GM23338 (cell line): ENCODE measurements at regions not wholly inside any gene's neighbourhood (a gene's known extent, or its start where the extent isn't known, plus 50 kb on each side); places are given as distances from the start of the nearest gene placed in this dataset.

ENCODE experiments used
- ATAC-seq: fragments of 200-7000 bp; cut with Tn5 transposase; 3 replicates; pipeline ENCODE4 v1.9.1; 2020
- DNase-seq: peaks from one replicate; pipeline ENCODE4 v3.0.0-alpha.2; 2015; ENCODE audit warnings: low spot score
- H2AFZ ChIP-seq: fragments of 200-600 bp; sonication (generic); 2 replicates; pipeline ENCODE4 v1.8.0; 2016; ENCODE audit warnings: antibody characterized with exemption, mild to moderate bottlenecking, moderate library complexity
- H3F3A ChIP-seq: fragments of 200-600 bp; sonication (generic); replicated peaks from 2 replicates; pipeline ENCODE4 v1.8.0; 2017; ENCODE audit warnings: antibody characterized with exemption, mixed run types, low read depth
- H3K27ac ChIP-seq: fragments of 200-600 bp; sonication (generic); 2 replicates; pipeline ENCODE4 v1.6.1; 2016; ENCODE audit warnings: low read depth
- H3K27me3 ChIP-seq: fragments of 200-600 bp; sonication (generic); 2 replicates; pipeline ENCODE4 v1.8.0; 2016; ENCODE audit warnings: mild to moderate bottlenecking, mixed run types, moderate library complexity; ENCODE audit not compliant: insufficient read depth
- H3K36me3 ChIP-seq: fragments of 200-600 bp; sonication (generic); 2 replicates; pipeline ENCODE4 v1.8.0; 2016; ENCODE audit warnings: mild to moderate bottlenecking; ENCODE audit not compliant: insufficient read depth
- H3K4me1 ChIP-seq: fragments of 200-600 bp; sonication (generic); 2 replicates; pipeline ENCODE4 v1.8.0; 2016; ENCODE audit warnings: mild to moderate bottlenecking, moderate library complexity; ENCODE audit not compliant: insufficient read depth
- H3K4me2 ChIP-seq: fragments of 200-600 bp; sonication (generic); 2 replicates; pipeline ENCODE4 v1.7.1; 2017; ENCODE audit warnings: mixed run types
- H3K4me3 ChIP-seq: fragments of 200-600 bp; sonication (generic); 2 replicates; pipeline ENCODE4 v1.6.1; 2016; ENCODE audit warnings: mixed run types
- H3K79me2 ChIP-seq: fragments of 200-600 bp; sonication (generic); replicated peaks from 2 replicates; pipeline ENCODE4 v1.8.0; 2017; ENCODE audit warnings: mild to moderate bottlenecking; ENCODE audit not compliant: insufficient read depth
- H3K9me2 ChIP-seq: fragments of 200-600 bp; sonication (generic); 2 replicates; pipeline ENCODE4 v1.8.0; 2017; ENCODE audit not compliant: insufficient read depth
- H4K20me1 ChIP-seq: fragments of 200-600 bp; sonication (generic); replicated peaks from 2 replicates; pipeline ENCODE4 v1.8.0; 2017; ENCODE audit warnings: mild to moderate bottlenecking; ENCODE audit not compliant: insufficient read depth
- H3K27ac Mint-ChIP-seq: 2 replicates; pipeline ENCODE4 v1.8.0; 2020; ENCODE audit warnings: inconsistent platforms, mild to moderate bottlenecking, moderate library complexity, mixed read lengths
- H3K27me3 Mint-ChIP-seq: 3 replicates; pipeline ENCODE4 v1.8.0; 2022; ENCODE audit warnings: low read depth, mild to moderate bottlenecking, moderate library complexity, mixed read lengths, inconsistent platforms; ENCODE audit not compliant: insufficient read depth, poor library complexity
- H3K36me3 Mint-ChIP-seq: 3 replicates; pipeline ENCODE4 v1.8.0; 2021; ENCODE audit warnings: low read depth, mild to moderate bottlenecking, inconsistent platforms, moderate library complexity, mixed read lengths
- H3K4me1 Mint-ChIP-seq: 3 replicates; pipeline ENCODE4 v1.8.0; 2020; ENCODE audit warnings: mild to moderate bottlenecking, inconsistent platforms, mixed read lengths
- H3K4me3 Mint-ChIP-seq: 3 replicates; pipeline ENCODE4 v1.8.0; 2021; ENCODE audit warnings: moderate library complexity, mild to moderate bottlenecking, inconsistent platforms, mixed read lengths
- H3K9me3 Mint-ChIP-seq: 3 replicates; pipeline ENCODE4 v1.8.0; 2020; ENCODE audit warnings: moderate library complexity, mild to moderate bottlenecking, inconsistent platforms, mixed read lengths
- CREB1 ChIP-seq: fragments of 250-450 bp; sonication (Bioruptor Pico); IDR thresholded peaks from 2 replicates; pipeline ENCODE4 v1.5.0; 2020; ENCODE audit warnings: low read depth, mild to moderate bottlenecking, moderate library complexity
- EZH2 ChIP-seq: fragments of 200-600 bp; sonication (generic); IDR thresholded peaks from one replicate; pipeline ENCODE4 v1.8.0; 2017; ENCODE audit warnings: antibody characterized with exemption, mild to moderate bottlenecking, low read depth; ENCODE audit not compliant: unreplicated experiment
- EZH2phosphoT487 ChIP-seq: fragments of 200-600 bp; sonication (generic); IDR thresholded peaks from one replicate; pipeline ENCODE4 v1.8.1; 2018; ENCODE audit warnings: antibody characterized with exemption; ENCODE audit not compliant: unreplicated experiment
- JUNB ChIP-seq: IDR thresholded peaks from one replicate; pipeline ENCODE4 v1.6.1; 2016; ENCODE audit warnings: antibody characterized with exemption; ENCODE audit not compliant: unreplicated experiment
- NANOG ChIP-seq: IDR thresholded peaks from 2 replicates; pipeline ENCODE4 v1.6.1; 2016; ENCODE audit warnings: antibody characterized with exemption, borderline replicate concordance
- POLR2AphosphoS5 ChIP-seq: IDR thresholded peaks from 2 replicates; pipeline ENCODE4 v1.6.1; 2016; ENCODE audit warnings: antibody characterized with exemption, low read depth
- ZNF114 ChIP-seq: fragments of 250-450 bp; sonication (Bioruptor Pico); IDR thresholded peaks from 2 replicates; pipeline ENCODE4 v1.5.0; 2020; ENCODE audit warnings: mild to moderate bottlenecking, moderate library complexity
- ZNF331 ChIP-seq: fragments of 250-450 bp; sonication (Bioruptor Pico); IDR thresholded peaks from 2 replicates; pipeline ENCODE4 v1.5.0; 2020; ENCODE audit warnings: low read depth, mild to moderate bottlenecking, moderate library complexity
- TF ChIP-seq, protein P1 (sequence below): IDR thresholded peaks from one replicate; pipeline ENCODE4 v1.6.1; 2018; ENCODE audit warnings: antibody characterized with exemption; ENCODE audit not compliant: unreplicated experiment
- TF ChIP-seq, protein P2 (sequence below): fragments of 250-450 bp; sonication (Bioruptor Pico); IDR thresholded peaks from 2 replicates; pipeline ENCODE4 v1.5.0; 2020; ENCODE audit warnings: mild to moderate bottlenecking, moderate library complexity
- TF ChIP-seq, protein P3 (sequence below): IDR thresholded peaks from 2 replicates; pipeline ENCODE4 v1.6.1; 2016; ENCODE audit warnings: antibody characterized with exemption

DNA sequence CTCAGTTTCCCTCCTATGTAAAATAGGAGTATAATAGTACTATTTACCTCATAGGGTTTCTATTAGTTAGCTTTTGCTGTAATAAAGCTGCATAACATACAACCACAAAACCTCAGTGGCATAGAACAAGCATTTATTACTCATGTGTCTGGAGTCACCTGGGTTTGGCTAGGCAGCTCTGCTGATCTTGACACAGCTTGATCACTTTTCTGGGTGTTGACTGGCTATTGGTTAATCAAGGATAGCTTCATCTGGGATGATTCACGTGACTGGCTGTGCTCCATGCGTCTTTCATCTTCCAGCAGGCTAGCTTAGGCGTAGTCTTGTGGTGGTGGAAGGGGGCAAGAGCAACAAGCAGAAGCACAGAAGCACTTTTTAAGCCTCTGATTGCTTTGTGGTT lies 112.6 kb downstream of the SQOR start:
- no peaks in the 10 kb centered on the region for H3K79me2 ChIP-seq
- no peak overlapping the region for H3K27ac ChIP-seq
- H3K4me2 ChIP-seq: no peak overlapping the region
- H3K4me1 Mint-ChIP-seq: peaks cover 7% of the 10 kb centered on the region
- ATAC-seq (no peak), DNase-seq (no peak)
- H3K36me3 Mint-ChIP-seq: peaks cover 5% of the 10 kb centered on the region; the same call in 1 of the 3 replicates
- H3K4me3 ChIP-seq: no peak overlapping the region
- H3K36me3 ChIP-seq: no peaks in the 10 kb centered on the region
- H2AFZ ChIP-seq: no peak overlapping the region; the same call in 1 of the 2 replicates
- peaks cover 21% of the 10 kb centered on the region for H3K4me1 ChIP-seq
- no peaks in the 10 kb centered on the region for H4K20me1 ChIP-seq
- no peak overlapping the region for H3K4me3 Mint-ChIP-seq
- H3K9me2 ChIP-seq: no peaks in the 10 kb centered on the region
- H3K27me3 ChIP-seq: no peaks in the 10 kb centered on the region
- H3F3A ChIP-seq: no peaks in the 10 kb centered on the region
- peaks cover 76% of the 10 kb centered on the region for H3K9me3 Mint-ChIP-seq
- no peak for TF ChIP-seq CREB1 (CRISPR knock-in tag)
- peaks cover 3% of the 10 kb centered on the region for H3K27me3 Mint-ChIP-seq
- H3K27ac Mint-ChIP-seq: no peak overlapping the region

DNA sequence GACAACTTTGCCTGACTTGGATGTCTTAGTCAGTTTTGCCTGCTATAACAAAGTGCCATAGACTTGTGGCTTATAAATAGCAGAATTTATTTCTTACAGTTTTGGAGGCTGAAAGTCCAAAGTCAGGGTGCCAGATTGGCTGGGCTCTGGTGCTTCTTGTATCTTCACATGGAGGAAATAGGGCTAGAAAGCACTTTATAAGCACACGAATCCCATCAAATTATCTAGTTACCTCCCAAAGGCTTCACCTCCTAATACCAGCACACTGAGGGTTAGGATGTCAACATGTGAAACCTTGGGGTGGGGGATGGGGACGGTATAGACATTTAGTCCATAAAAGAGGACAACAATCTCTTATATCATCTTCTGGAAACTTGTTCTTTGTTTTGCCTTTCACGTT lies 116.8 kb downstream of the SQOR start:
- no peaks in the 10 kb centered on the region for H3K79me2 ChIP-seq
- H3K9me2 ChIP-seq: no peaks in the 10 kb centered on the region
- no peak for DNase-seq
- H3K4me1 ChIP-seq: 0 out of 2 replicates have a peak, but pooled peaks cover 6% of the 10 kb centered on the region
- H3K4me2 ChIP-seq: no peak overlapping the region
- peaks cover 3% of the 10 kb centered on the region for H3K27me3 Mint-ChIP-seq
- no peak overlapping the region for H3K27ac ChIP-seq
- H3F3A ChIP-seq: no peaks in the 10 kb centered on the region
- H3K4me3 Mint-ChIP-seq: no peak overlapping the region
- no peaks in the 10 kb centered on the region for H3K4me1 Mint-ChIP-seq
- no peaks in the 10 kb centered on the region; the same call in 2 of the 3 replicates for H3K36me3 Mint-ChIP-seq
- H3K27ac Mint-ChIP-seq: no peak overlapping the region
- H3K4me3 ChIP-seq: no peak overlapping the region
- H3K27me3 ChIP-seq: no peaks in the 10 kb centered on the region
- peaks cover 78% of the 10 kb centered on the region for H3K9me3 Mint-ChIP-seq
- no peak for TF ChIP-seq ZNF331 (CRISPR knock-in tag)
- TF ChIP-seq EZH2: no peak
- TF ChIP-seq, protein P1, sequence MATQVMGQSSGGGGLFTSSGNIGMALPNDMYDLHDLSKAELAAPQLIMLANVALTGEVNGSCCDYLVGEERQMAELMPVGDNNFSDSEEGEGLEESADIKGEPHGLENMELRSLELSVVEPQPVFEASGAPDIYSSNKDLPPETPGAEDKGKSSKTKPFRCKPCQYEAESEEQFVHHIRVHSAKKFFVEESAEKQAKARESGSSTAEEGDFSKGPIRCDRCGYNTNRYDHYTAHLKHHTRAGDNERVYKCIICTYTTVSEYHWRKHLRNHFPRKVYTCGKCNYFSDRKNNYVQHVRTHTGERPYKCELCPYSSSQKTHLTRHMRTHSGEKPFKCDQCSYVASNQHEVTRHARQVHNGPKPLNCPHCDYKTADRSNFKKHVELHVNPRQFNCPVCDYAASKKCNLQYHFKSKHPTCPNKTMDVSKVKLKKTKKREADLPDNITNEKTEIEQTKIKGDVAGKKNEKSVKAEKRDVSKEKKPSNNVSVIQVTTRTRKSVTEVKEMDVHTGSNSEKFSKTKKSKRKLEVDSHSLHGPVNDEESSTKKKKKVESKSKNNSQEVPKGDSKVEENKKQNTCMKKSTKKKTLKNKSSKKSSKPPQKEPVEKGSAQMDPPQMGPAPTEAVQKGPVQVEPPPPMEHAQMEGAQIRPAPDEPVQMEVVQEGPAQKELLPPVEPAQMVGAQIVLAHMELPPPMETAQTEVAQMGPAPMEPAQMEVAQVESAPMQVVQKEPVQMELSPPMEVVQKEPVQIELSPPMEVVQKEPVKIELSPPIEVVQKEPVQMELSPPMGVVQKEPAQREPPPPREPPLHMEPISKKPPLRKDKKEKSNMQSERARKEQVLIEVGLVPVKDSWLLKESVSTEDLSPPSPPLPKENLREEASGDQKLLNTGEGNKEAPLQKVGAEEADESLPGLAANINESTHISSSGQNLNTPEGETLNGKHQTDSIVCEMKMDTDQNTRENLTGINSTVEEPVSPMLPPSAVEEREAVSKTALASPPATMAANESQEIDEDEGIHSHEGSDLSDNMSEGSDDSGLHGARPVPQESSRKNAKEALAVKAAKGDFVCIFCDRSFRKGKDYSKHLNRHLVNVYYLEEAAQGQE: no peak
- no peak for TF ChIP-seq JUNB
- TF ChIP-seq, protein P2, sequence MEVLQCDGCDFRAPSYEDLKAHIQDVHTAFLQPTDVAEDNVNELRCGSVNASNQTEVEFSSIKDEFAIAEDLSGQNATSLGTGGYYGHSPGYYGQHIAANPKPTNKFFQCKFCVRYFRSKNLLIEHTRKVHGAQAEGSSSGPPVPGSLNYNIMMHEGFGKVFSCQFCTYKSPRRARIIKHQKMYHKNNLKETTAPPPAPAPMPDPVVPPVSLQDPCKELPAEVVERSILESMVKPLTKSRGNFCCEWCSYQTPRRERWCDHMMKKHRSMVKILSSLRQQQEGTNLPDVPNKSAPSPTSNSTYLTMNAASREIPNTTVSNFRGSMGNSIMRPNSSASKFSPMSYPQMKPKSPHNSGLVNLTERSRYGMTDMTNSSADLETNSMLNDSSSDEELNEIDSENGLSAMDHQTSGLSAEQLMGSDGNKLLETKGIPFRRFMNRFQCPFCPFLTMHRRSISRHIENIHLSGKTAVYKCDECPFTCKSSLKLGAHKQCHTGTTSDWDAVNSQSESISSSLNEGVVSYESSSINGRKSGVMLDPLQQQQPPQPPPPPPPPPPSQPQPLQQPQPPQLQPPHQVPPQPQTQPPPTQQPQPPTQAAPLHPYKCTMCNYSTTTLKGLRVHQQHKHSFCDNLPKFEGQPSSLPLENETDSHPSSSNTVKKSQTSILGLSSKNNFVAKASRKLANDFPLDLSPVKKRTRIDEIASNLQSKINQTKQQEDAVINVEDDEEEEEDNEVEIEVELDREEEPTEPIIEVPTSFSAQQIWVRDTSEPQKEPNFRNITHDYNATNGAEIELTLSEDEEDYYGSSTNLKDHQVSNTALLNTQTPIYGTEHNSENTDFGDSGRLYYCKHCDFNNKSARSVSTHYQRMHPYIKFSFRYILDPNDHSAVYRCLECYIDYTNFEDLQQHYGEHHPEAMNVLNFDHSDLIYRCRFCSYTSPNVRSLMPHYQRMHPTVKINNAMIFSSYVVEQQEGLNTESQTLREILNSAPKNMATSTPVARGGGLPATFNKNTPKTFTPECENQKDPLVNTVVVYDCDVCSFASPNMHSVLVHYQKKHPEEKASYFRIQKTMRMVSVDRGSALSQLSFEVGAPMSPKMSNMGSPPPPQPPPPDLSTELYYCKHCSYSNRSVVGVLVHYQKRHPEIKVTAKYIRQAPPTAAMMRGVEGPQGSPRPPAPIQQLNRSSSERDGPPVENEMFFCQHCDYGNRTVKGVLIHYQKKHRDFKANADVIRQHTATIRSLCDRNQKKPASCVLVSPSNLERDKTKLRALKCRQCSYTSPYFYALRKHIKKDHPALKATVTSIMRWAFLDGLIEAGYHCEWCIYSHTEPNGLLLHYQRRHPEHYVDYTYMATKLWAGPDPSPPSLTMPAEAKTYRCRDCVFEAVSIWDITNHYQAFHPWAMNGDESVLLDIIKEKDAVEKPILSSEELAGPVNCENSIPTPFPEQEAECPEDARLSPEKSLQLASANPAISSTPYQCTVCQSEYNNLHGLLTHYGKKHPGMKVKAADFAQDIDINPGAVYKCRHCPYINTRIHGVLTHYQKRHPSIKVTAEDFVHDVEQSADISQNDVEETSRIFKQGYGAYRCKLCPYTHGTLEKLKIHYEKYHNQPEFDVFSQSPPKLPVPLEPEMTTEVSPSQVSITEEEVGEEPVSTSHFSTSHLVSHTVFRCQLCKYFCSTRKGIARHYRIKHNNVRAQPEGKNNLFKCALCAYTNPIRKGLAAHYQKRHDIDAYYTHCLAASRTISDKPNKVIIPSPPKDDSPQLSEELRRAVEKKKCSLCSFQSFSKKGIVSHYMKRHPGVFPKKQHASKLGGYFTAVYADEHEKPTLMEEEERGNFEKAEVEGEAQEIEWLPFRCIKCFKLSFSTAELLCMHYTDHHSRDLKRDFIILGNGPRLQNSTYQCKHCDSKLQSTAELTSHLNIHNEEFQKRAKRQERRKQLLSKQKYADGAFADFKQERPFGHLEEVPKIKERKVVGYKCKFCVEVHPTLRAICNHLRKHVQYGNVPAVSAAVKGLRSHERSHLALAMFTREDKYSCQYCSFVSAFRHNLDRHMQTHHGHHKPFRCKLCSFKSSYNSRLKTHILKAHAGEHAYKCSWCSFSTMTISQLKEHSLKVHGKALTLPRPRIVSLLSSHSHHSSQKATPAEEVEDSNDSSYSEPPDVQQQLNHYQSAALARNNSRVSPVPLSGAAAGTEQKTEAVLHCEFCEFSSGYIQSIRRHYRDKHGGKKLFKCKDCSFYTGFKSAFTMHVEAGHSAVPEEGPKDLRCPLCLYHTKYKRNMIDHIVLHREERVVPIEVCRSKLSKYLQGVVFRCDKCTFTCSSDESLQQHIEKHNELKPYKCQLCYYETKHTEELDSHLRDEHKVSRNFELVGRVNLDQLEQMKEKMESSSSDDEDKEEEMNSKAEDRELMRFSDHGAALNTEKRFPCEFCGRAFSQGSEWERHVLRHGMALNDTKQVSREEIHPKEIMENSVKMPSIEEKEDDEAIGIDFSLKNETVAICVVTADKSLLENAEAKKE: no peak
- TF ChIP-seq, protein P3, sequence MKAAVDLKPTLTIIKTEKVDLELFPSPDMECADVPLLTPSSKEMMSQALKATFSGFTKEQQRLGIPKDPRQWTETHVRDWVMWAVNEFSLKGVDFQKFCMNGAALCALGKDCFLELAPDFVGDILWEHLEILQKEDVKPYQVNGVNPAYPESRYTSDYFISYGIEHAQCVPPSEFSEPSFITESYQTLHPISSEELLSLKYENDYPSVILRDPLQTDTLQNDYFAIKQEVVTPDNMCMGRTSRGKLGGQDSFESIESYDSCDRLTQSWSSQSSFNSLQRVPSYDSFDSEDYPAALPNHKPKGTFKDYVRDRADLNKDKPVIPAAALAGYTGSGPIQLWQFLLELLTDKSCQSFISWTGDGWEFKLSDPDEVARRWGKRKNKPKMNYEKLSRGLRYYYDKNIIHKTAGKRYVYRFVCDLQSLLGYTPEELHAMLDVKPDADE: no peak
- no peak for TF ChIP-seq POLR2AphosphoS5
- no peak for TF ChIP-seq CREB1 (CRISPR knock-in tag)
- TF ChIP-seq NANOG: no peak
- no peak for TF ChIP-seq ZNF114
- no peak for TF ChIP-seq EZH2phosphoT487
- H3K36me3 ChIP-seq: no peaks in the 10 kb centered on the region
- H4K20me1 ChIP-seq: no peaks in the 10 kb centered on the region
- no peak for ATAC-seq
- no peak overlapping the region for H2AFZ ChIP-seq
